Activated B cell treated with CpG ODN at 0.5 μM for 24 hours (primary cell): ENCODE measurements at regions not wholly inside any gene's neighbourhood (a gene's known extent, or its start where the extent isn't known, plus 50 kb on each side); places are given as distances from the start of the nearest gene placed in this dataset.

ENCODE experiments used
- ATAC-seq: fragments of 200-7000 bp; cut with Tn5 transposase; one replicate; pipeline ENCODE4 v1.10.0; 2021; ENCODE audit warnings: low read depth, mild to moderate bottlenecking, moderate library complexity
- CTCF ChIA-PET: fragments of 350-600 bp; sonication (Branson Sonifier 250); formaldehyde crosslinking; loops from one replicate; lab custom pipeline; 2021; ENCODE audit warnings: antibody characterized with exemption; lab: Charles Lee
- POLR2A ChIA-PET: fragments of 350-600 bp; sonication (Branson Sonifier 250); formaldehyde crosslinking; loops from one replicate; lab custom pipeline; 2021; ENCODE audit warnings: antibody characterized with exemption; lab: Charles Lee
- DNase-seq: peaks from one replicate; pipeline ENCODE4 v3.0.0; 2022
- H3K27ac Mint-ChIP-seq: one replicate; pipeline ENCODE4 v1.8.0; 2020; ENCODE audit warnings: mixed read lengths
- H3K27me3 Mint-ChIP-seq: one replicate; pipeline ENCODE4 v1.8.0; 2021; ENCODE audit warnings: mixed read lengths
- H3K36me3 Mint-ChIP-seq: one replicate; pipeline ENCODE4 v1.8.0; 2021; ENCODE audit warnings: low read depth, mixed read lengths
- H3K4me1 Mint-ChIP-seq: one replicate; pipeline ENCODE4 v1.8.0; 2021; ENCODE audit warnings: mixed read lengths
- H3K4me3 Mint-ChIP-seq: one replicate; pipeline ENCODE4 v1.8.0; 2020; ENCODE audit warnings: mild to moderate bottlenecking, mixed read lengths
- H3K9me3 Mint-ChIP-seq: one replicate; pipeline ENCODE4 v1.8.0; 2020; ENCODE audit warnings: mixed read lengths
- CTCF ChIP-seq: fragments of 200-600 bp; IDR thresholded peaks from one replicate; pipeline ENCODE4 v1.8.0; 2022; ENCODE audit warnings: antibody characterized with exemption, mild to moderate bottlenecking
- intact Hi-C: fragments of 100-400 bp; cut with micrococcal nuclease; formaldehyde crosslinking; loops from one replicate; pipeline ENCODE4 v1.15.1; 2024

GRCh38 chr14:83870546-83871270, 1659.2 kb upstream of the FLRT2 start:
- Mint-ChIP-seq H3K27ac (no peak overlapping the region), H3K36me3 (no peaks in the 10 kb centered on the region), H3K4me1 (no peaks in the 10 kb centered on the region), H3K9me3 (peaks cover 4% of the 10 kb centered on the region), H3K27me3 (no peaks in the 10 kb centered on the region), H3K4me3 (no peak overlapping the region)
- DNase-seq, result no peak
- no peak for ATAC-seq
- intact Hi-C loops, result no loop called here
- ChIA-PET POLR2A (no interaction called here), CTCF (no interaction called here)
- no peak for TF ChIP-seq CTCF

- Mint-ChIP-seq H3K9me3 (peaks cover 4% of the 10 kb centered on the region), H3K4me1 (no peaks in the 10 kb centered on the region), H3K27ac (no peak overlapping the region), H3K27me3 (no peaks in the 10 kb centered on the region), H3K4me3 (no peak overlapping the region), H3K36me3 (no peaks in the 10 kb centered on the region)
- CTCF ChIA-PET, result no interaction called here
- POLR2A ChIA-PET, result no interaction called here
- no peak for TF ChIP-seq CTCF
- intact Hi-C loops, result no loop called here
- no peak for ATAC-seq
- DNase-seq, result no peak
These were observed 1656.3 kb upstream of the FLRT2 start for GRCh38 chr14:83873669-83874068.

GRCh38 chr14:83874662-83875061, 1655.3 kb upstream of the FLRT2 start:
- intact Hi-C loops, result no loop called here
- ChIA-PET CTCF (no interaction called here), POLR2A (no interaction called here)
- Mint-ChIP-seq H3K9me3 (peaks cover 4% of the 10 kb centered on the region), H3K27ac (no peak overlapping the region), H3K36me3 (no peaks in the 10 kb centered on the region), H3K4me1 (no peaks in the 10 kb centered on the region), H3K27me3 (no peaks in the 10 kb centered on the region), H3K4me3 (no peak overlapping the region)
- TF ChIP-seq CTCF, result no peak
- no peak for ATAC-seq
- no peak for DNase-seq

- TF ChIP-seq CTCF, result no peak
- POLR2A ChIA-PET, result no interaction called here
These were observed 1646.2 kb upstream of the FLRT2 start for GRCh38 chr14:83883732-83884131.

GRCh38 chr14:83885837-83886293, 1644.1 kb upstream of the FLRT2 start:
- Mint-ChIP-seq H3K27ac (no peak overlapping the region), H3K4me1 (no peaks in the 10 kb centered on the region), H3K4me3 (no peak overlapping the region), H3K27me3 (no peaks in the 10 kb centered on the region), H3K9me3 (peaks cover 9% of the 10 kb centered on the region), H3K36me3 (no peaks in the 10 kb centered on the region)
- TF ChIP-seq CTCF, result no peak
- intact Hi-C loops, result no loop called here
- CTCF ChIA-PET, result no interaction called here
- ATAC-seq (no peak), DNase-seq (no peak)
- POLR2A ChIA-PET, result no interaction called here

More at GRCh38 chr14:83883732-83884131, 1646.2 kb upstream of the FLRT2 start:
- DNase-seq (no peak), ATAC-seq (no peak)
- Mint-ChIP-seq H3K27me3 (no peaks in the 10 kb centered on the region), H3K36me3 (no peaks in the 10 kb centered on the region), H3K4me1 (no peaks in the 10 kb centered on the region), H3K9me3 (peaks cover 12% of the 10 kb centered on the region), H3K4me3 (no peak overlapping the region), H3K27ac (no peak overlapping the region)
- CTCF ChIA-PET, result no interaction called here
- intact Hi-C loops, result no loop called here
